Endothelial cell of umbilical vein (primary cell): ENCODE measurements at regions not wholly inside any gene's neighbourhood (a gene's known extent, or its start where the extent isn't known, plus 50 kb on each side); places are given as distances from the start of the nearest gene placed in this dataset.

ENCODE experiments used
- BruUV-seq: library from RNA; stranded (reverse); fragments of 400-500 nt; replicated peaks from 2 replicates; lab custom pipeline; 2021; lab: Mats Ljungman, UMichigan
- CTCF ChIA-PET: fragments of 300-600, 350-600 bp; sonication (Branson Sonifier 250); formaldehyde crosslinking; loops from one replicate; lab custom pipeline; 2021; ENCODE audit warnings: antibody characterized with exemption, inconsistent platforms; lab: Charles Lee
- POLR2A ChIA-PET: fragments of 300-600, 350-600 bp; sonication (Branson Sonifier 250); formaldehyde crosslinking; loops from one replicate; lab custom pipeline; 2021; ENCODE audit warnings: antibody characterized with exemption, inconsistent platforms; lab: Charles Lee
- DNase-seq: peaks from one replicate; pipeline ENCODE4 v3.0.0-alpha.2; 2011; ENCODE audit warnings: low read depth, low spot score
- FAIRE-seq: peaks from 2 replicates; lab custom pipeline; 2011; peaks lifted over from hg19 to GRCh38; lab: Jason Lieb, UNC
- H2AFZ ChIP-seq: 2 replicates; pipeline ENCODE4 v1.6.0; 2012; ENCODE audit warnings: low read depth, low read length, control low read depth, inconsistent platforms
- H3K27ac ChIP-seq: 2 replicates; pipeline ENCODE4 v1.5.1; 2011; ENCODE audit warnings: low read depth, mild to moderate bottlenecking, control low read depth, low read length, moderate library complexity; ENCODE audit not compliant: insufficient read depth
- H3K27me3 ChIP-seq, 2 experiments: 2 replicates each; pipeline versions ENCODE4 v1.6.0 to v1.6.1; 2011; ENCODE audit warnings: low read length in 2 of 2, mixed read lengths in 1 of 2; ENCODE audit not compliant: control insufficient read depth in 2 of 2, insufficient read depth in 2 of 2
- H3K36me3 ChIP-seq, 2 experiments: 2 replicates in 1 of 2; 3 replicates in 1 of 2; pipeline ENCODE4 v1.5.1; 2011; ENCODE audit warnings: low read length in 2 of 2, mild to moderate bottlenecking in 1 of 2, moderate library complexity in 1 of 2; ENCODE audit not compliant: control insufficient read depth in 2 of 2, insufficient read depth in 2 of 2; ENCODE audit errors: extremely low read depth in 1 of 2
- H3K4me1 ChIP-seq: 3 replicates; pipeline ENCODE4 v1.5.1; 2011; ENCODE audit warnings: mild to moderate bottlenecking, low read length; ENCODE audit not compliant: control insufficient read depth, insufficient read depth; ENCODE audit errors: extremely low read depth
- H3K4me2 ChIP-seq: 2 replicates; pipeline ENCODE4 v1.6.1; 2011; ENCODE audit warnings: low read length, control low read depth, mixed read lengths; ENCODE audit not compliant: insufficient read depth
- H3K4me3 ChIP-seq, 3 experiments: fragments of 200-600 bp in 1 of 3; sonication (generic), shearing (Covaris generic) in 1 of 3; replicated peaks in 1 of 3; 2 replicates each; pipeline ENCODE4 v1.5.1; 2011 to 2016; ENCODE audit warnings: control low read depth in 3 of 3, low read length in 3 of 3, mild to moderate bottlenecking in 2 of 3, inconsistent platforms in 1 of 3, low read depth in 1 of 3, moderate library complexity in 1 of 3; ENCODE audit not compliant: insufficient read depth in 1 of 3
- H3K79me2 ChIP-seq: 2 replicates; pipeline ENCODE4 v1.6.0; 2012; ENCODE audit warnings: low read length, inconsistent platforms; ENCODE audit not compliant: control insufficient read depth, insufficient read depth
- H3K9ac ChIP-seq: replicated peaks from 2 replicates; pipeline ENCODE3; 2011; ENCODE audit warnings: low read length, control low read depth; ENCODE audit not compliant: insufficient read depth; ENCODE audit errors: extremely low read depth
- H3K9me1 ChIP-seq: replicated peaks from 3 replicates; pipeline ENCODE4 v1.6.0; 2011; ENCODE audit warnings: mild to moderate bottlenecking, low read length; ENCODE audit not compliant: control insufficient read depth, insufficient read depth; ENCODE audit errors: extremely low read depth
- H3K9me3 ChIP-seq: replicated peaks from 2 replicates; pipeline ENCODE4 v1.5.1; 2012; ENCODE audit warnings: low read length, inconsistent platforms; ENCODE audit not compliant: control insufficient read depth, insufficient read depth
- H4K20me1 ChIP-seq: replicated peaks from 2 replicates; pipeline ENCODE3; 2011; ENCODE audit warnings: mild to moderate bottlenecking, low read length; ENCODE audit not compliant: control insufficient read depth, insufficient read depth; ENCODE audit errors: extremely low read depth
- CTCF ChIP-seq, 2 donors: IDR thresholded peaks; 1 replicate in 1 of 2; 2 replicates in 1 of 2; pipeline ENCODE4 v1.5.1; 2011; ENCODE audit warnings: low read length in 2 of 2, mild to moderate bottlenecking in 2 of 2, moderate library complexity in 2 of 2, control low read depth in 1 of 2, inconsistent platforms in 1 of 2, low read depth in 1 of 2; ENCODE audit not compliant: insufficient read depth in 1 of 2; ENCODE audit errors: extremely low read depth in 1 of 2
- EZH2 ChIP-seq: IDR thresholded peaks from 2 replicates; pipeline ENCODE4 v1.6.1; 2012; ENCODE audit warnings: borderline replicate concordance, low read depth, mild to moderate bottlenecking, moderate library complexity, low read length, inconsistent platforms; ENCODE audit not compliant: severe bottlenecking
- FOS ChIP-seq: IDR thresholded peaks from 2 replicates; pipeline ENCODE4 v1.6.1; 2011; ENCODE audit warnings: mild to moderate bottlenecking, low read length, moderate library complexity, borderline replicate concordance; ENCODE audit not compliant: insufficient read depth
- GATA2 ChIP-seq: IDR thresholded peaks from 2 replicates; pipeline ENCODE4 v1.7.0; 2011; ENCODE audit warnings: low read depth, mild to moderate bottlenecking, moderate library complexity, mixed read lengths, low read length; ENCODE audit not compliant: insufficient read length, insufficient read depth
- JUN ChIP-seq: IDR thresholded peaks from 2 replicates; pipeline ENCODE4 v1.6.1; 2011; ENCODE audit warnings: borderline replicate concordance, low read depth; ENCODE audit not compliant: insufficient read length, insufficient read depth
- MAX ChIP-seq: IDR thresholded peaks from 2 replicates; pipeline ENCODE4 v1.6.1; 2011; ENCODE audit not compliant: insufficient read depth, insufficient read length
- MYC ChIP-seq: IDR thresholded peaks from one replicate; pipeline ENCODE4 v1.6.1; 2011; ENCODE audit warnings: mild to moderate bottlenecking, low read depth, low read length
- POLR2A ChIP-seq: IDR thresholded peaks from 2 replicates; pipeline ENCODE4 v1.6.1; 2012; ENCODE audit warnings: low read depth, mild to moderate bottlenecking, control low read depth, low read length
- POLR2AphosphoS5 ChIP-seq: IDR thresholded peaks from 2 replicates; pipeline ENCODE4 v1.6.1; 2012; ENCODE audit warnings: low read depth, mild to moderate bottlenecking, control low read depth, low read length, moderate library complexity; ENCODE audit not compliant: insufficient read depth
- dilution Hi-C: fragments of 300-500 bp; cut with MboI; formaldehyde crosslinking; loops from one replicate; pipeline ENCODE4 v1.15.0; 2019; ENCODE audit warnings: low sequenced_read_pairs; ENCODE audit not compliant: extremely low pct_ligation_motif_present
- intact Hi-C: fragments of 100-400 bp; cut with micrococcal nuclease; formaldehyde crosslinking; loops from one replicate; pipeline ENCODE4 v1.10.0; 2022

GRCh38 chr1:88118176-88118845 lies 565.8 kb upstream of the PKN2 start:
- Histone ChIP-seq H3K27me3 (no peaks in the 10 kb centered on the region), H4K20me1 (no peaks in the 10 kb centered on the region), H3K9ac (no peak overlapping the region), H3K9me1 (no peaks in the 10 kb centered on the region), H3K4me2 (no peak overlapping the region), H3K4me3 (no peak overlapping the region), H3K36me3 (no peaks in the 10 kb centered on the region), H3K4me1 (no peaks in the 10 kb centered on the region), H3K79me2 (no peaks in the 10 kb centered on the region), H3K9me3 (no peaks in the 10 kb centered on the region), H3K27ac (no peak overlapping the region), H2AFZ (no peak overlapping the region)
- intact Hi-C loops = no loop called here
- FAIRE-seq (no peak), DNase-seq (no peak)
- no TSS peak for BruUV-seq
- ChIA-PET POLR2A (no interaction called here), CTCF (interaction anchor here (1.1 kb wide), 1 partner anchor 13 kb away, joined by 3 read pairs; no protein-coding TSS in a partner anchor)
- TF ChIP-seq CTCF (IDR thresholded peaks at IDR 0.05; ENCODE audit: extremely low read depth in 1 of 2, insufficient read depth in 1 of 2, low read depth in 1 of 2, low read length in 2 of 2) (no peak), GATA2 (no peak), POLR2A (no peak), POLR2AphosphoS5 (no peak)
- dilution Hi-C loops = no loop called here

GRCh38 chr1:88124614-88125013 lies 559.5 kb upstream of the PKN2 start:
- Histone ChIP-seq H2AFZ (no peak overlapping the region), H3K9me3 (no peaks in the 10 kb centered on the region), H3K79me2 (no peaks in the 10 kb centered on the region), H3K9me1 (no peaks in the 10 kb centered on the region), H3K9ac (no peak overlapping the region), H3K4me2 (no peak overlapping the region), H3K27ac (no peak overlapping the region), H3K27me3 (no peaks in the 10 kb centered on the region), H3K4me3 (no peak overlapping the region), H4K20me1 (no peaks in the 10 kb centered on the region), H3K36me3 (no peaks in the 10 kb centered on the region), H3K4me1 (no peaks in the 10 kb centered on the region)
- dilution Hi-C loops (no loop called here), intact Hi-C loops (no loop called here)
- ChIA-PET POLR2A (no interaction called here), CTCF (interaction anchor here (1.1 kb wide), 1 partner anchor 19 kb away, joined by 4 read pairs; no protein-coding TSS in a partner anchor)
- DNase-seq (no peak), FAIRE-seq (no peak)
- BruUV-seq = no TSS peak
- TF ChIP-seq FOS (no peak), POLR2AphosphoS5 (no peak), POLR2A (no peak), MYC (no peak), GATA2 (no peak), CTCF (IDR thresholded peaks at IDR 0.05; ENCODE audit: extremely low read depth in 1 of 2, insufficient read depth in 1 of 2, low read depth in 1 of 2, low read length in 2 of 2) (no peak), MAX (no peak), JUN (no peak), EZH2 (no peak)
